Cerebellar cortex (tissue), 1 donor: ENCODE measurements at regions not wholly inside any gene's neighbourhood (a gene's known extent, or its start where the extent isn't known, plus 50 kb on each side); places are given as distances from the start of the nearest gene placed in this dataset.

Experiments
- DNase-seq: peaks from one replicate; pipeline ENCODE4 v3.0.0-alpha.2; 2015; ENCODE audit warnings: low spot score

DNA sequence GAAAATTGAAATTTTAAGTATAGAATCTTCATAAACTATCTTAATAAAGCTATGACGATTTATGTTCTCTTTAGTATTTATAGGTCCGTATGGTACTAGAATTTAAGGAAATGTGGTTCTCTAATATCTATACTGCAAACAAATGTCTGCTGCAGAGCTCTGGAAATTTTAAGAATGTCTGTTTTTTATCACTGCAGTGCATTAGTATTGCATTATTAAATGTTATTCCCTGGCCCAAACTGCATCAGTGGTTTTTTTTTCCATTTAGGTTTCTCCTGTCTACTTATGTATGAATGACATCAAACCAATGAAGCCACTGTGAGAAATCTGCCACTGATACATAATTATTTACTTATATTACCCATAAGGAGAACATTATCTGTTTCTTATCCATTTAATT, 211.4 kb upstream of the CD180 start:
- DNase-seq, result no peak

DNA sequence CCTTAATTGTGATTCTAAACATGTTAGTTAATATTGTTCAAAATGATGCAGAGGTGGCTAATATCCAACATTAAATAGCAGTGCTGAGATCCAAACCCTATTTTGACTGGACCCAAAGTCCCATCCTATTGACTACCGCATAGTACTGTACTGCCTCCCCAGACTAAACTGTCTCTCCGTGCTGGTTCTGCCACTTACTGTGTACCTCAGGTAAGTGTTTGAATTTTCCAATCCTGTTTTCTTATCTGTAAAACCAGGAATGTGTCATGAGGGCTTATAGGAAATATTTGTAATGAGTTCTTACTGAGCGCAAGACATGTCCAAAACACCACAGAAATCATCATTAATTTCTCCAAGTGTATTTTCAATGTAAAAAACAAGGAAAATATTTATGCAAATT, 209.2 kb upstream of the CD180 start:
- no peak for DNase-seq

DNA sequence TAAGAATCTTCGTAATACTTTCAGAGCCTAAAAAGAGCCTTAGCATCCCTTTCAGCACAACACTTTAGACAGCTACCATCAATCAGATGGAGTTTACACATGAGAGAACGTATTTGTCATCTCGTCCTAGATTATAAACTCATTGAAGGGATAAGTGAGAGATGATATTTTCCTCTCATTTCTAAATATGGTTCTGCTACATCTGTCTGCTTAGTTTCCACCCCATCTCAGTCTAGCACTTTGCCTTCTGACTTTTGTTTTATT, 208.4 kb upstream of the CD180 start:
- no peak for DNase-seq

DNA sequence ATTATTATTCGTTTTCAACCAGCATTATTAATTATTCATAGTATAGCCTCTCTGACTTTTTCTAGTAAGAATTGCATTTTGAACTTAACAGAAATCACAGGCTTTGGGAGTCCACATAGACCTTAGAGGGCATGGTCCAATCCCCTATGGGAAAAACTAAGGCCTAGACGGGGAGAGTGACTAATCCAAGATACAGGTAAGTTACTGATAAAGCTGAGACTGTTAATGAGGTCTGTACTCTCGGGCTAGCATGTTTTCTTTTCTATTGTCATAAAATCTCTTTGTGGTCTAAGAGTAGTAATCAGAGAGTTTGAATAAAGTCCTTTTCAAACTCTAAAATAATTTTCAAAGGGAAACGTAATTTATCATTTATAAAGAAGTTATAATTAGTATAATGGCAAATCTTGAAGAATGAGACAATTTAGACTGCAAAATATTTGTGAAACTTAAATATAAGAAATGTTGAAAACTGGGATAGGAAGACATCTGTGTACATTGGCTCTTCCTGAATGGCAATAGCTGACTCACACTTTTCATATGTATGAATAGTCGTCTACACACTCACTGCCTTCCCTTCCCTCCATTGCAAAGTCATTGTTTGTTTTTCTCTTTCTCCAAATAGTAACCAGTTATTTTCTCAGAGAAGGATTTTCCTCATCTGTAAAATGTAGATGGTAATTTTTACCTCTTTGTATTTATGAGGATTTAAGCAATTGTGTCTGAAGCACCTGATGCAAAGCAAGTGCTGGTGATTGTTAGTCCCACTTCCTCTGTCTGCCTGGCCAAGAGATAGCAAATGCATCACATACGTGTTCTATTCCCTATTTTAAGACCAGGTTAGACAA, 207.9 kb upstream of the CD180 start:
- no peak for DNase-seq

DNA sequence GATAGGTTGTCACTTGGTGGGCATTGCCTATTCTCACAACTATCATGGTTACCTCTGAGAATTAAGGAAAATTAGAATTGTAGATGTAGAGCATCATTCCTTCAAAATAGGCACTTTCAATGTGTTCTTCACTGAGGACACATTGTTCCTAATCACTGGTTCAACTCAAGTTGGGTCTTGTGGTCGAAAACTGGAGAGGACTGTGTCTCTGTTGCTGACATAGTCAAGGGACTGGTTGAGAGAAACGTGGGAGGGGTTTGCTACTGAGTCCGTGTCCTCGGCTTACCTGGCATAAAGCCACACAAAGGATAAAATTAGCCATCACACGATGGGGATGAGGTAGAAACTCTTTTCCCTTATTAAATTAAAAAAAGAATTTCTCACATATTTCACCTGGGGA, 205.9 kb upstream of the CD180 start:
- no peak for DNase-seq

DNA sequence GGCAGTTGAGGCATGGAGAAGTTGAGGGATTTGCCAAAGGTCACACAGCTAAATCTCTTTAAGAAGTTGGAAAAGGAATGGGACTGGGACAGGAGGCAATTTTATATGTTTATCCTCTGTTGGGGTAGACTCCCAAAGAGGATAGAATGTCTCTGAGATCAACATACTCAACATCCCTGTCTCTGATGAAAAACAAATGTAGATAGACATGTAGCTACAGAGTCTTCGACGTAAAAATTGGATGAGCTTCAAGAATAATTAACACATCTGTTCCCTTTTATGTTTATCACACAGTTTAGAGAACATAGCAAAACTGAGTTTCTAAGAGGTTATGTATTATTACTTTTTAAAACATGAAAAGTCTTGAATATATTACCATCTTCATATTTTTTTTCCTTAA, 204.6 kb upstream of the CD180 start:
- no peak for DNase-seq

DNA sequence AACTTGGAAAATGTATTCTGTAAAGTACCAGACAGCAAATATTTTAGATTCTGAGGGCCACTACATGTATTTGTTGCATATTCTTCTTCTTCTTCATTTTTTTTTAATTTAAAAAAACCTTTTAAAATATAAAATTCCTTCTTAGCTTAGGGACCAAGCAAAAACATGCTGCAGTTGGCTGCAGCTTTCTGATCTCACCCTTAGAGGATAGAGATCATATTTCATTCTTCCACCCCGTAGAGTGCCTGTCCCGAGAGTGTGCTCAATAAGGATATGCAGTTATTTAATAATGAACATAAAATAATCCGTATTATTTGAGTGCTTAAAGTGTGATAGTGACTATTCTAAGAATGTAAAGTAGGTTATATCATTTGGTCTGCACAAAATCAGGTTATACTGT, 204.2 kb upstream of the CD180 start:
- DNase-seq, result no peak

DNA sequence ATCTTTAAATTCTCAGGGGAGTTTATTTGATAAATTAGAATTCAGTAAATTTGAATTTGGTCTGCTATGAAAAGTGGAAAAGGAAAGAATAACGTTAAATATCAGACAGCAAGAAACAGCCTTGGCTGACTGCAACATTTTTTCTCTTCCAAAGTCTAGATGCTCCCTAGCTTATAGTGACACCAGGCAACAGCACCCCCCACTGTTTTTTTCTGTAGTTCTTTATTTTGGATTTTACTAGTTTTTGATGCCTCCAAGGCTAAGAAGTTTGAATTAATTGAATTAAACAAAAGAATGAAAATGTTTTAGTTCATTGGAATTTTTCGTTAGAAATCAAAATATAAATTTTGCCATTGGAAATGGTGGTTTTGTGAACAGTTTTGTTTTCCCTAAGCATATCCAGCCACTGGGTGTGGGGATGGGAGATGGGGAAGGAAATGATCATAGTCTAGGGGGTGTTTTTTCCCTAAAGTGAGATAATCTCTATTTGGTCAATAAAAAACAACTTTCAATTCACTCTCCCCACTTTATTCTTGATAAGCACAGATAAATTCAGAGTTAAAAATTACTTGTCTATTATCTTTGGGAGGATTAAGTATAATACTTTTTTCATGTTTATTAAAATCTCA, 199.3 kb upstream of the CD180 start:
- DNase-seq, result no peak

DNA sequence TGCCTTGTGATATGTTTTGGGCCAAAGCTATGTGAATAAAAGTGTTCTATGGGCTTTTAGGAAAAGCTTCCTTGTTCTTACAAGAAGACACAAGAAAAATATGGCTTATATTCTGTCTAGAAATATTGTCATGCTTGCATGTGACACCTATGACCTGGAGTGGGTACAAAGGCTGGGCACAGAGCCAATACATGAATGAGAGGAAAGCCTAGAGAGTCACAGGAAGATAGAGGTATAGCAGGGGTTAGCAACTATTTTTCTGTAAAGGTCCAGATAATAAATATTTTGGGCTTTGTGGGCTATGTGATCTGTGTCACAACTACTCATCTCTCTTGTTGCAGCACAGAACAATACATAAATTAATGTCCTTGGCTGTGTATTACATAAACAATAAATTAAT, 196.6 kb upstream of the CD180 start:
- DNase-seq, result no peak

DNA sequence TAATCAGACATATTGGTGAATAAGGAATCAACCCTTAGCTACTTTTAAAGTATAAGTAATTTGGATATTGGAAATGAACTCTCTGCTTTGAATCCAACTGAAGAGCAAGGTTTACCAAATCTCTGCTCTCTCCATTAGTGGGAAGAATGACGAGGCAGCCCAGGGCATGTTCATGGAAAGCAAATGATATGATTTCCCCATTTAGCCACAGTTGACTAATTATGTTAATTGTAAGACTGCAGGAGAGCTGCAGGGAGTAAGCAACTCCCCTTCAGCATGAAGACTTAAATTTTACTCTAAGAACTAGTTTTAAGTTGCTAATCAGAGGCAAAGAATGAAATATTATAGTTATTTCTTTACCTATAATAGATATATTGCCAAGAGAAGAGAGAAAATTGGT, 194.3 kb upstream of the CD180 start:
- no peak for DNase-seq

DNA sequence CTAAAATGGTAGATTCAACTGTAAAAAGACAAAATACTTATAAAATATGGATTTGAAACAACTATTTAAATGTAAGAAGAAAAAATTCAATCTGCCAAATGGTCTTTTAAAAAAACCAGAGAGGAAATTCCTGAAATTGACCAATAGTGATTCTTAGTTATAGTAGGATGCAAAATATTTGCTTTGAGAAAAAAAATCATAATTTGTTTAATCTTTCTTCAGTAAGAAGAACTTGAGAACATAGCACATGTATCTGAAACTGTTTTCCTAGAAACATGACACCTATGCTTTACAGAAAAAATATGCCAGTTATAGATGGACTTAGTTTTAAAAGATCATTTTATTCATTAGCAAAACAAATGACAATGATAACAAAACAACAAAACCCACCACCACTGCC, 186.9 kb upstream of the CD180 start:
- DNase-seq, result no peak

DNA sequence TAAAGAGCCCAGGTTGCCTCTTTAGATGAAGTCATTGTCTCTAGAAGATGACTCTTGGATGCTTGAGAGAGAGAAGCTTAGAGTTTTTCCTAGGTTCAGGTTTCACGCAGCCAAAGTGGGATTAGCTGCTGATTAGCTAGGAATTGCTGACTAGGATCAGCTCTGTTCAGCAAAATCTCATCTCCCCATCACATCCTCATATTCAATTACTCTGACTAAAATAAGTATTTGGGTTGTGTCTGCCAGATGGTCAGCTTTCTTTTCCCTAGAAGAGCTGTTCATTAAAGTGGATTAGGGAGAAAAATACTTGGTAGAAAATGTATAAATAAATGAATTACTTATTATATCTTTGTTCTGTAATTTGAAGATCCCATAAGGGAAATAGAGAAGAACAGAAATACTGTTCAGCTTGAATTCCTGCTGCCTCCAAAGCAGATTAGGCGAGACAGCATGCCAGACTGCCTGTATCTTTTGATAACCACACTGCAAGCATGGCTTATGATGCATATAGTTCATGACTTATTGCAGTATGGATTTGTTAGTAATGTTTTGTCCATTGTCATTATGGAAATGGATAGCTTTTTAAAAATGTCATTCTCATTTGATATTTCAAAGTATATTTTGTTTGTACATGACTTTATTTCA, 184.8 kb upstream of the CD180 start:
- DNase-seq, result peak; percentile 18

DNA sequence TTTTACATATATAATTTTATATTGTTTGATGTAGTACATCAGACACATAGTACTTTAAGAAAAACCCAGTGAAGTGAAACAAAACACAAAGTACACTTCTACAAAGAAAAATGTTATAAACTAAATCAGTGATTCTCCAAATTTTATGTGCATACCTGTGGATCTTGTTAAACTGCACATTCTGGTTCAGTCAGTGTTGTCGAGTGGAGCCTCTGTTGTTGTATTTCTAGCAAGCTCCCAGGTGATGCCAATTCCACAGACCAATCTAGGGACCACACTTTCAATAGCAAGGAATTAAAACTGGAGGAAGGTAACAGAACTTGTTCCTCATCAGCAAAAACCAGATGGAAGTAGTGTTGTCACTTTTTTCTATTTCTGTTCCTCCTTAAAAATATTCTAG, 183.8 kb upstream of the CD180 start:
- no peak for DNase-seq

DNA sequence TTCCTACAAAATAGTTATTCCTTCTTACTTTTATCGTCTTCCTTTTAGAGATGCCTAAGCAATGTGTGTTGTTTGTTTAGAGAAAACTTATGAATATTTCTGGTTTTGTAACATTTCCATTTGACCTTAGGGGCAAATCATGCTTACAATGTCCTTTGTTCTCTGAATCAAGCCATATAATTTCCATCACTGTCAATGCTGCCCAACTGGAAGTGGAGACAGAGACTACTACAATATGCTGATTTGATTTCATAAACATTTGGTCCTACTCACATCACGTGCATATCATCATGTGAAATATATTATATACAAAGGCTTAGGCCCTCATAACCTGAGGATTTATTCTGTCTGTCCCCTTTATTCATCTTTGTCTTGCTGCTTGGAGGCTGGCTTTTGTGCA, 183.2 kb upstream of the CD180 start:
- DNase-seq, result no peak

DNA sequence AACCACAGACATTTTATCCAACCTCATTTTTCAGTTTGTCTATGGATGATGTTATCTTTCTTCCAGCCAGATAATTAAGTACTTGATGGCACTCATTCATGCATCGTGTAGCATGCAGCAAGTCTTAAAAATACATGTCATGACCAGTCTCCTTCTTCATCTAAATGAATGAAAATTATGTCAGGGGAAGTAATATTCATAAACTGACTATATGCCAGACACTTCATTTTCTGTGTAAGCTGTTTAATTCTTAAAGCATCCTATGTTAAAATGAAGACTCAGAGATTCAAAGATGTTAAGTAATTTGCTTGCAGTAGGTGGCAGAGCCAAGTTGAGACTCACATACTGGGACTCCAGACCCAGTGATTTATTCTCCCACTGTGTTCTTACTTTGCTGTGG, 181.7 kb upstream of the CD180 start:
- peak; percentile 23 for DNase-seq

DNA sequence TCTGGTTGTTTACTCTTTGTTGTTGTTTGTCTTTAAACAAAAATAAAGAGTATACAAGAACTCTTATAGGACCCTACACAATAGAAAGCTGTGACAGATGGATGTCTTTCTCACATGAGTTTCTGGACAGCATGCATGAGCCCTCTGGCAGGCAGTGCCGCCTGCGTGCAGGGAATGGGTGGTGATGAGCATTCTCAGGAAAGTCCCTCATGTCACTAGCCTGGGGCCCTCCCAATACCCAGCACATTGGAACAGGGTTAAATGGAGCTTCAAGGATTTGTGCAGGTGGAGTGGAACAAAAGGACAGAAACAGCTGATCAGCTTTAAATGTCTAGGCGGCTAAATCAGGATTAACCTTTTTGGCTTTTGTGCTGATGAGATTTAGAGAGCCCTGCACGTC, 181.0 kb upstream of the CD180 start:
- peak; percentile 79 for DNase-seq

DNA sequence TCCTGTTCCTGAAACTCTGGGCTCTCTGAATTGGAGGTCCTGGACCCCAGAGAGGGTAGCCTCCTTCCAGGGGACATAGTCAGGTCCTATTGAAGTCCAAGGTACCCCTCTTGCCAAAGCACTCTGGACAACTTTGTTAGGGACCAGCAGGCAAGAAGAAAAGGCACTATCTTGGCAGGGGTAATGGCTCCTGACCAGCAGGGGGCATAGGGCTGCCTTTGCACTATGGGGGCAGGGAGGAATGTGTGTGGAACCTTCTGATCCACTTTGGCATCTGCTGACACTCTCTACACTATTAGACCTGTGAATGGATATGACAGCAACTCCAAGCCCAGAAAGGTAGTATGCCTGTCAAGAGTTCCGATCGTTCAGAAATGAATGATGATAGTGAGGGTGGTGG, 179.0 kb upstream of the CD180 start:
- no peak for DNase-seq

DNA sequence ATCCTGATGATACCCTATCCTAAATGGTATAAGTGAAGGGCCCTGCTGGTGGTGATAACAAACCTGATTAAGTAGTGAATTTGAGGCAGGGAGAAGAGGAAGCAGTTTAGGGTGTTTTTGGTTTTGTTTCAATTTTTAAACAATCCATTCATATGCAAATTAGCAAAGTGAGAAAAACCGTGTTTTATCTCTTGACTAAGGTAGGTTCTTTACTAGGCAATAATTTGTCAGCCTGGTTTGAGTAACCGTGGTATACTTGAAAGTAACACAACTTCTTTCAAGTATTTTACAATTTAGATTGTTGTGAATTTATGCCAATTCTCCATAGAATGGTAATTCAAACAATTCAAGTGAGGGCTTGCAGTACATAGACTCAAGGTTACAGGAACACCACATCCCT, 177.8 kb upstream of the CD180 start:
- no peak for DNase-seq

DNA sequence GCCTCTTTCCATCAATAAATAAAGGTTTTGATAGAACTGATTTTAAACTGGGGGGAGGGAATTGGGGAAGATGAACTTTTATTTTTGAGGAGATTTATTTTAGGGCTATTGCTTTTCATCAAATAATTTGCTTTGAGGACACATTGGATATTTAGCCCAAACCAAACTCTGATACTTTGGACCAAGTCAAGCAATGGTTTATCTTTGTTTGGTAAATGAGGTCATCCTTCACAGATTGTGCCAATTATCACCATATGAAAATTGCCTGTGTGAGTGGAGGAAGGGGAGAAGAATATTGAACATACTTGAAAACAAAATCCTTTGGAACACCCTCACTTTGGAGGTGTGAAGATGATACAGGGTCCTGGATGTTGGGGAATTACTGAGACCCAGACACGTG, 176.9 kb upstream of the CD180 start:
- no peak for DNase-seq

DNA sequence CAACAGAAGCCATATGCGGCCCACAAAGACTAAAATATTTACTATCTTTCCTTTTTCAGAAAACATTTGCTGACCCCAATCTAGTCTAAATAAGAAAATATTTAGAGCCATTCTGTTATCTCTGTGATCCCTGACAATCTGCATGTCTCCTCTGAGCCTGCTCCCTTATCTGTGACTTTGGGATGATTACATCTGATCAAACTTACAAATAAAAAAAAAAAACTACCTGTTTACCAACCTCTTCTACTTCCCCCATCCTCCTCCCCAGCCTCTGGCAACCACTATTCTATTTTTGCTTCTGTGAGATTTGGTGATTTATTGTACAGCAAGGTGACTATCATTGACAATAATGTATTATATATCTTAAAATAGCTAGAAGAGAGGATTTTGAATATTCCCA, 176.3 kb upstream of the CD180 start:
- no peak for DNase-seq

DNA sequence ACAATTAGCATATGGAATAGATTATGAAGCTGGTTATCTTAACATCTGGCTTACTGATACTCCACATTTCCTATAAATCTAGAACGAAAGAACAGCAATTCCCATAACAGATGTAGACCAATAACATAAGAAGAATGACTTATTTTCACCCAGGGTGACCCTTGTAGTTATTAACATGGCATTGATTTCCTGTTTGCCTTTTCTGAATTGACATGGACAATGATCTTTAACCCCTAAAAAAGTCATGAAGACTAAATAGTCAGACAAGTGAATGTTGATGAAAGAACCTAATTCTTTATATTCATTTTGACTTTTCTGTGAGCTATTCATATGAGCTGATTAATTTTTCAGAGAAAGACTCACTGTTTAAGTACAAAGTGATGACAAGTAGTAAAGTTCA, 175.3 kb upstream of the CD180 start:
- no peak for DNase-seq

DNA sequence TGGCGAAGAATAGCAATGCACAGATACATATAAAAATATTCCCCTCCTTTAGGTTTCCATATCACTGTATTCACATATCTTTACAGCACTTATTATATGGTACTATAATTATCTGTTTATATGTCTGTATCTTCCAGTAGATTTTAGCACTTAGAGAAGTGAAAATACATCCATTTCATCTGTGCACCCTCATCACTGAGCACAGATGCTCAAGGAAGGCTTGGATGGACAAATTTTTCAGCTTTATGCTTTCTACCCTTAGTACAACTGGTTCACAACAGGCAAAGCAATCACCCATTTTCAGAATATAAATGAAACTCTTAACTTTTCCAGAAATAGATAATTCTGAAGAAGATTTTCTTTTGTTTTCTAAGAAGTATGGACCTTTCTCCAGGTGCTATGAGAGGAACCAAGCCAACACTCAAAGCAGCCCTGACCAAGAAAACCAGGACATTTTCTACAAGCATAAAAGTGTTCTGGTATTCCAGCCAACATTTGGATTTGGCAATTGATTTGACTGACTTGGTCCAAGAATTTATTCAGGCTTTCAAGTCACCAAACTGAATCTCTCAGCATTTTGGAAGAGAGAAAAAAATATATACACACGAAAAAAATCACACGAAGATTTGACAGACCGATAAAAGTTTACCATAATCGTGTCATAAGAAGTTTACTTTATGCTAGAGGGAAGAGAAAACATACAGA, 170.2 kb upstream of the CD180 start:
- peak; percentile 82 for DNase-seq

DNA sequence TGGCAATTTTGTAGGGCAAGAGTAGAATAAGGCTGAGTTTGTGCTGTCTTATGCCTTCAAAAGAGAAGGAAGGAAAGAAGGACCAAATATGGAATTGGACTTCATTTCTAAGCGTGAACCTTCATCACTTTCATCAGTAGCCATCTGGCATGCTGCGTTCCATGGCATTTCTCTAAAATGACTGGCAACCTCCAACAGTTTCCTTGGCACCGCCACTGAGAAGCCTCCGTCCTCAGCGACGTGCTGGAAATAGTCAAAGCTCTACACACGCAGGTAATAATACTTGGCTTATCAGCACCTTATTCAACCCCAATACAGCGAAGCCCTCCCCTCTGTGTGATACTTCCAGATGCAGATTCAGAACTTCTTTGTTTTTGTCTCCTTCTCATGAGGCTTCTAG, 169.7 kb upstream of the CD180 start:
- DNase-seq, result peak; percentile 93
